ENCODE measurements at regions not wholly inside any gene's neighbourhood (a gene's known extent, or its start where the extent isn't known, plus 50 kb on each side); places are given as distances from the start of the nearest gene placed in this dataset.
"Not testable (repeated sequence)": the region's sequence is repeated elsewhere in the genome, so short reads cannot be mapped to it uniquely, and the experiment has no call there.

DNA sequence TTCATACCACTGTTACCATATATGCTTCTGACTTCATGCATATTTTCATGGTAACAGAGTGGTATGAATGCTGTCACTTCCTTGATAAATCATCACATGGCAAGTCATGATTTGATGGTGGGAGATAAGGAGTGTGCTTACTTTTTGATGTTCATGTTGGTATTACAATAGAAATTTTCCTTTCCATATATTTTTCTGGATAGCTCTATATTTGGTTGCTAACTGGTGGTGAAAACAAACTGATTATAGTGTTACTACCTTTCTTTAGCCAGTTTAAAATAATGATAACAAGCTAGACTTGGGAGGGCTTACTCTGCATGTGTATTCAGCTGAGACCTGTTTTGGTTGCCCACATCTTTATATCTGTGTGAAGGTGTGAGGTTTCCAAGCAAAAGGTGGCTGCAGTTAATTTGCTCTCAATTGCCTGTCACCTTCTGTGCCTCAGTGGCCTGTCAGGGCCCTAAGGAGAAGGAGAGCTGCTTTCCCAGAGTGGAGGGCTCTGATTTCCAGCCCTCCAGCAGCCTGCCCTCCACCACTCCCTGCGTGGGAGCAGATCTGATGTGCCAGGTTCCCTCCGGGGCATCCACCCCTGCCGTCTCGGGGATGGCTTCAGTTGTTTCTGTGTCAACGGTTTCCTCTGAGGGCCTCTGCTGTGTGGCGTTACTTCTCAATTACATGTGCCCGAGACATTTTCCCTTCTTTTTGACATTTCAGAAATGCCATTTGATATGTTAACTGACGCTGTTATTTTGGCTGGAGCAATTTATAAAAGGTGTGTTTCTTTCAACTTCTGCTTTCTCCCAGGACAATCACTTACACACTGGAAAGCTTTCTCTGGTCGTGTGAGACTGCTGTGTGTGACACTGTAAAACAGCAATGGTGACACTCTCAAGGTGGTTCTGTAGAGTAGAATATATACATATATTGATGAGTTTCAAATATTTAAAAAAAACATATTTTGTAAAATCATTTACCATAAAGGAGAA is 107.7 kb upstream of the KLF6 start:
- DNase-seq (ENCODE audit: low read depth, low spot score): peak; percentile 66

DNA sequence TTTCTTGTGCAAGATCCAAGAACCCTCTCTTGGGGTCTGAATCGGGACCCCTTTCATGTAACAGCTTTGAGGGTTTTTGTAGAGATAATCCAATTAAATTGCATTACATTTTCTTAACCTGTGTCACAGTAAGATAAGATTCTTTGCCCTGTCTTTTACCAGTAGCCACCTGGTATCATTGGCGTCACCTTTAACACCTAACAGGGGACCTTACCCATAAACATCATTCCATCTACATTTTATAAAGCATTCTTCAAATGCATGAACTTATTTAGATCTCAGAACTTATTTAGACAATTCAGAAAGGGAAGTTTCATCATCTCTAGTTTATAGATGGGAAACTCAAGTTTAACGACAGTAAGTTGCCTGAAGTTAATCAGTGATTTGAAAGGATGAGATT is 106.4 kb upstream of the KLF6 start:
- DNase-seq (ENCODE audit: low read depth, low spot score): no peak

DNA sequence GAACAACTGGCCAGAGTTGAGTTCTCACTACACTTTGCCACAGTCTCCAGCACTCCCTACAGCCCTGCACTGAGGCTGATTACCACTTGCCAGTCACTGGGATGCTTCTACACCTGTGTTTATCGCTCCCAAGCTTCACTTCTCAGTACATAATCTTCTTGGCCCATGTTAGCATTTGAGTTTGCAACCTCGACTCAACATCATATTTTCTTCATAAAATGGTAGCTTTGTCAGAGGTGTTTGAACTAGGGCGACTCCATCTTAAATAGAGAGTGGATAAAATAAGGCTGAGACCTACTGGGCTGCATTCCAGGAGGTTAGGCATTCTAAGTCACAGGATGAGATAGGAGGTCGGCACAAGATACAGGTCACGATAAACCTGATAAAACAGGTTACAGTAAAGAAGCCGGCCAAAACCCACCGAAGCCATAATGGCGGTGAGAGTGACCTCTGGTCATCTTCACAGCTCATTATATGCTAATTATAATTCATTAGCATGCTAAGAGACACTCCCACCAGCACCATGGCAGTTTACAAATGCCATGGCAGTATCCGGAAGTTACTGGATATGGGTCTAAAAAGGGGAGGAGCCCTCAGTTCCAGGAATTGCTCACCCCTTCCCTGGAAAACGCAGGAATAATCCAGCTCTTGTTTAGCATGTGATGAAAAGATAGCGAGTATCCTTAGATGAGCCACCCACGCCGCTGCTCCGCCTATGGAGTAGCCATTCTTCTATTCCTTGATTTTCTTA is 105.8 kb upstream of the KLF6 start:
- DNase-seq (ENCODE audit: low read depth, low spot score): no peak

DNA sequence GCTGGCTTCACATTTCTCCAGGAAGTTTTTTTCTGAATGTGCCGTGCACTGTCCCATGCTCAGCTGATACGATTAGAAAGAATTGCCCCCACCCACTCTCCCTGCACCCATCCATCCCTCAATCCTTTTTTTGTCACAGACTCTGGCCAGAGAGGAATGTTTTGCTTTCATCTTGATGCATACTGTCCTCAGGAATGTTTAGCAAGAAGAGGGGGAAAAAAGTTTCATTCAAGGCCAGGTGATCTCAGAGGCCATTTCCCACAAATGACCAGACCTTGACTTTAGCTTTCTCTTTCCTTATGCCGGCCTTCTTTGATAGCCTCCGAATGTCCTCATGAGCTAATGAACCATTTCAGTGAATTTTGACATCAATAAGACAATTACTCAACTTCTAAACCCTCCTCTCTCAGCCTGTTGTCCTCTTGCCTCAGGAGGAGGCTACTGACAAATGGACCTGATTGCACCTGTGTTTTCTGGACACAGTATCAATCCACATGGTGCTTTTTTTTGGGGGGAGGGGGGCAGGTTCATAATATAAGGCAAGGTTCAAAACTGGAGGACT is 105.0 kb upstream of the KLF6 start:
- no peak for DNase-seq (ENCODE audit: low read depth, low spot score)

DNA sequence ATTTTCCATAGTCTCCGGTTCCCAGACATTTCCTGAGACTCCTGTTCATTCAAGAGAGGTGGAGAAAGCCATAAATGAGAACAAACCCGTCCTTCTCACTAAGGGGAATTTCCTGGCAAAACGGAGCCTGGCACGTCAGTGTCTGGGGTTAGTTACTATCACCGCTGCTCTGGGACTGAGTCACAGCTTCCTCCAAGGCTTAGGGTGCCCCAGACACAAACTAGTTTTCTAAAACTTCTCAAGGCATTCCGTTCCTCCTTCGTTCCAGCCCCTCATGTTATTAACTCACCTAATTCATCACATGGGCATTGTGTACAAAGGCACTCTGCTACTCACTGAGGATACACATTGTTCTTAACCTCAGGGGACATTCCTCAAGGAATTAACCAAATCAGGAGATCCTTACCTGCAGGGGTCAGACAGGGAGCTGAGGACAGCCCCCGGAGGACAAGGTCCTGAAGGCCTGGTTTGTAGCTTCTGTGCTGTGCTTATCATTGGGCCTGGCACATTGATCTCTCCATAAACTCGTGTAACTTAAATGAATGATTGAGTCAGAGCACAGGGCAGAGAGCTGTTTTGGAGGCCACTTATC is 103.0 kb upstream of the KLF6 start:
- peak; percentile 93 for DNase-seq (ENCODE audit: low read depth, low spot score)

DNA sequence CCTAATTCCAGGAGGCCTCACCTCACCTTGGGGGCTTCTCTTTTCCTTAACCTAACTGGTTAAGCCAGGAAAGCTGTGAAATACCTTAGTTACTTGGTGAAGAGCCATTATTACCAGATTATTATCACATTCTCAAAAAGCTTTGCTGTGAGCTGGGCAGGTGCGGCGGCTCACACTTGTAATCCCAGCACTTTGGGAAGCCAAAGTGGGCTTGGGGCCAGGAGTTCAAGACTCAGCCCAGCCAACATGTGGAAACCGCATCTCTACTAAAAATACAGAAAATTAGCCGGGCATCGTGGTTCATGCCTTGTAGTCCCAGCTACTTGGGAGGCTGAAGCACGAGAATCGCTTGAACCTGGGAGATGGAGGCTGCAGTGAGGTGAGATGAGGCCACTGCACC is 102.4 kb upstream of the KLF6 start:
- DNase-seq (ENCODE audit: low read depth, low spot score): no peak

DNA sequence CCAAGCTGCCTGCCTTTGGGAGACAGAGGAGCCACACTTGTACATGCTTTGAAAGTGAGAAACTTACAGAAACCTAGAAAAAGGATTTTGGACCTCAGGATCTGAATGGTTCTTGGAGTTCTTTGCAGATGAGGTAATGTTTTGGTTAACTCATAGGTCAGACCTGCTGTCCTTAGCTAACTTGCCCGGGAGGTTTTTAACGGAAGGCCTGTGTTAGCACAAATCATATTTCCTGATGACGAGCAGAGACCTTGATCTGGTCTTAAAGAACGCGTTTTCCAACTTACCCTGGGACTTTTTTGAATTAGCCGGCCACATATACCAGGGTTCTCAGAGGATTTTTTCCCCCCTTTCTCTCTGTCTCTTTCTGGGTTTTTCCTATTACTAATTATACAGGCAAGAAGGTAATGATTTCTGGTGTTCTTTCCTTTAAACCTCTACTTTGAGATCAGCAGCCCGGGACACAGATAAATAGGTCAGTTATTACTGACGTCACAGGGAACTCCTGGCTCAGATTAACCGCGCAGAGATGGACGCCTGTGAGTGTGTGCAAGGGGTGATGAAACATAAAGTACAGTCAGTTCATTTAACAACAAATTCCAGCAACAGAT is 101.7 kb upstream of the KLF6 start:
- DNase-seq (ENCODE audit: low read depth, low spot score): peak; percentile 94

DNA sequence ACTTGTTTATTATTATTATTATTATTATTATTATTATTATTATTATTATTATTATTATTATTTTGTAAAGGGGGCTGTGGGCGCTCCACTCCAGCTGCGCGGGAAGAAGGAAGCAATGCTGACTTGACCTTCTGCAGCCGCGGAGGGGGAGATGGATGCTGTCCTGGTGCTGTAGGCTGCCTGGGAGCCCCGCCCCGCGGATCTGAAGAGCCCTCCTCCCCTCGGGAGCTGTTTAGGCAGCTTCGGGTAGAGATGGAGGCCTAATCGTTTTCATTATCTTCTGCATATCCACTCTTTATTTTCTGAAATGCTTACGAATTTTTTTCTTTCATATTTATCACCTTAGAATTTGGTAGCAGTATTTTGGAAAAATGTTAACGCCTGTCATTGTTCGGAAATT is 101.2 kb upstream of the KLF6 start:
- no peak for DNase-seq (ENCODE audit: low read depth, low spot score)

DNA sequence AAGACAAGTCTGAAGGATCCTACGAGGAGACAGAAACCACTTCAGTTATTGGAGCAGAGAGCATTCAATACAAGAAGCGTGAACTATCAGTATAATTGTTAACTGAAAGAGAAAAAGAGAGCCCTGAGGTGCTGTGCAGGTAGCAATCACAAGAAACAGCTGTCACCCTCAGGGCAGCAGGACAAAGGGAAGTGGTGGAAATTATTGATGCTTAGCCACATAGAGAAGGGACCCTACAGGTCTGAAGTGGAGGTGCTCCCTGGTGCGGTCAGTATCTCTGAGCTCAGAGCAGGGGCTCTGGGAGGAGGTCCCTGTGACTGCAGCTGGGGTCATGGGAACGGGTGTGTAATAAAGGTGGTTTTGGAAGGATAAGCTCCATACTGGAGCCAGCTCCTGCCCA is 97.8 kb upstream of the KLF6 start:
- no peak for DNase-seq (ENCODE audit: low read depth, low spot score)

DNA sequence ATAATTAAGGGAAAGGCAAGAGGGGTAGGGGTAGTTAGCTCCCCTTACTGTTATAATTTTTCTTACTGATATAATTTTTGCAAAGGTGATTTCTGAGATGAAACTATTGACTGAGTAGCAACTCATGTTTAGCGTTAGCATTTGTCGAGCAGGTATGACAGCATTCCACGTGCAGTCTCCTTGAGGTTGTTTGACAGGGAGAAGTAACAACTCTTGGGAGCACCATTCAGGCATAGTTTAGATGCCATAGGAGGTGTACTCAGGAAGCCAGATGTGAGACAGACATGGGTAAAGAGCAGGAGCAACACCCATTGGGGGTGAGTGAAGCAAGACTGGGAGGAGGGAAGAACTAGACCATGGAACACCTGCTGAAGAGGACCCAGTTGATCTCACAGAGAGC is 96.6 kb upstream of the KLF6 start:
- DNase-seq (ENCODE audit: low read depth, low spot score): no peak

DNA sequence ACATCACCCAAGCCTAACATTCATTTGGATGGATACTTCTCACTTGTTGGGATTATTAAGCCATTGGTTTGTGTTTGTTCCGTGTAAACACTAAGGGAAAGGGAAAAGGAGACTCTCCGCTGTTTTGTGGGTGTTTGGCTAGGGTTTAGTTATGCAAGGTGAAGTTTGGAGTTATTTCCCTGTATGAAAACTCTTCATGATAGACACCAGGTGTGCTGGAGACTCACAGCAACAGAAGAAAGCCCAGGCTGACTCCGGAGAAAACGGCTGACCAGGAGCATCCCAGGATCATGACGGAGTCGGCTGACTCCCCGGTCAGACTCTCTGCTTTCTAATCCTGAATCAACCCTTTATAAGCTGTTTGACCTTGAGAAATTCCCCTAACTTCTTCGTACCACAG is 94.1 kb upstream of the KLF6 start:
- DNase-seq (ENCODE audit: low read depth, low spot score): no peak

DNA sequence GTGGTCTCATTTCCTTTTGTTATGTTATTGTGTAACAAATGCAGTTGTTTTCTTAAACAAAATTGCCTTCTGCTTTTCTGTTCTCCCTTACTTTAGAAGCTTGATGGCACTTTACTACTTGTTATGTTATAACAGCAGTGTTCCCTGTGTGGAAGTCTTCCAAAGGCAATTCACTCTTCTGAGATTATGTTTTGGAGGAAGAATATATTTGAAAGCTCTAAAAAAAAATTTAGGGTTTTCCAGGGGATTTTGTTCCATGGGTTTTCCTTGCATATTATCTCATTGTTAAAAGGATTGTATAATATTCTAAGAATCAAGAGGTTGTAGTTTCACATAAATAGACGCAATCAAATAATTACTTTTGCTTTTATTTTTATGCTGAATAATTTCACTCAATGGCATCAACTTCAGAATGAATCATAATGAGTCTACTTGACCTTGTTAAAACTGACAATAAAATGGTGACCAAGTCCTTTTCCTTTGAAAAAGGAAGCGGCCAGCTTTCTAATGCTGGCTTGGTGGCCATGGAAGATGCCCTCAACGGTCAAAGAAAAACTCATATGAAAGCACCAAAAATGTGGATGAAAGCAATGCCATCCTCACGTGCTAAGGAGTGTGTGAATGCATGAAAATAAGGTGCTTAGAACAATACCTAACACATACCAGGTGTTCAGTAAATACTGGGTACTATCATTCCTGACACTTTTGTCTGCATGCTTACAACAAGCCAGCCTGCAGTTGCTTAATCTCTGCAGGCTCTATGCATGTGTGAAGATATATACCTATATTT is 92.4 kb upstream of the KLF6 start:
- no peak for DNase-seq (ENCODE audit: low read depth, low spot score)

DNA sequence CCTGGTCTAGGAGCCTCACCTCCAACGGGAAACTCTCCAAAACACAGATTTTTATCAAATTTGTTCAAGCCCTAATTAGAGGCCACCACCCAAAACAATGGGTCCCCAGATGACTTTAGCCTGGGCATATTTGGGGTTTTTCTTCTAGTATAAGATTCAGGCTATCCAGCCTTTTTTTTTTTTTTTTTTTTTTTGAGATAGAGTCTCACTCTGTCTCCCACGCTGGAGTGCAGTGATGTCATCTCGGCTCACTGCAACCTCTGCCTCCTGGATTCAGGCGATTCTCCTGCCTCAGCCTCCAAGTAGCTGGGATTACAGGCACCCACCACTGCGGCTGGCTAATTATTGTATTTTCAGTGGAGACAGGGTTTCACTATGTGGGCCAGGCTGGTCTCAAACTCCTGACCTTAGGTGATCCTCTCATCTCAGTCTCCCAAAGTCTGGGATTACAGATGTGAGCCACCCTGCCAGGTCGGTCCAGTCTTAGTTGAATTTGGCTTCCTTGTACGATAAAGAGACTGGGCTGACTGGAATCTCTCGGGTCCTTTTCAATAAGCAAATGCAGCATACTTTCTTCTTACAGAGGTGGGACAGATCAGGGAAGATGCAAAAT is 91.4 kb upstream of the KLF6 start:
- DNase-seq (ENCODE audit: low read depth, low spot score): no peak

DNA sequence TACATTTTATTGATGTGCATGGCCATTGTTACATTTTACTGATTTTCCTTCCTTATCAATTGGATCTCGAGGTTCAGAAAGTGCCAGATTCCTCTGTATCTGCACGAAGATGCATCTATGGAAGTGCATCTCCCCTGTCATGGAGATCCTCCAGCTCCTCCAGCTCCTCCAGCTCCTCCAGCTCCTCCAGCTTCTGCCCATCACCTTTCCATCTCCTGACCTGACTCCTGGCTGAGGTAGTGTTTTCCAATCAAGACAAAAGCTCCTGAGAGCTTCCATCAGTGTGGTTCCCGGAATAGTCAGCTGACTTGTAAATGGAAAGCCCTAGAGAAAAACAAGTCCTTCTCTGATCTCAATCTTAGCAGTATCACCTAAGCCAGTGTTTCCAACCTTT is 90.8 kb upstream of the KLF6 start:
- DNase-seq (ENCODE audit: low read depth, low spot score): no peak

DNA sequence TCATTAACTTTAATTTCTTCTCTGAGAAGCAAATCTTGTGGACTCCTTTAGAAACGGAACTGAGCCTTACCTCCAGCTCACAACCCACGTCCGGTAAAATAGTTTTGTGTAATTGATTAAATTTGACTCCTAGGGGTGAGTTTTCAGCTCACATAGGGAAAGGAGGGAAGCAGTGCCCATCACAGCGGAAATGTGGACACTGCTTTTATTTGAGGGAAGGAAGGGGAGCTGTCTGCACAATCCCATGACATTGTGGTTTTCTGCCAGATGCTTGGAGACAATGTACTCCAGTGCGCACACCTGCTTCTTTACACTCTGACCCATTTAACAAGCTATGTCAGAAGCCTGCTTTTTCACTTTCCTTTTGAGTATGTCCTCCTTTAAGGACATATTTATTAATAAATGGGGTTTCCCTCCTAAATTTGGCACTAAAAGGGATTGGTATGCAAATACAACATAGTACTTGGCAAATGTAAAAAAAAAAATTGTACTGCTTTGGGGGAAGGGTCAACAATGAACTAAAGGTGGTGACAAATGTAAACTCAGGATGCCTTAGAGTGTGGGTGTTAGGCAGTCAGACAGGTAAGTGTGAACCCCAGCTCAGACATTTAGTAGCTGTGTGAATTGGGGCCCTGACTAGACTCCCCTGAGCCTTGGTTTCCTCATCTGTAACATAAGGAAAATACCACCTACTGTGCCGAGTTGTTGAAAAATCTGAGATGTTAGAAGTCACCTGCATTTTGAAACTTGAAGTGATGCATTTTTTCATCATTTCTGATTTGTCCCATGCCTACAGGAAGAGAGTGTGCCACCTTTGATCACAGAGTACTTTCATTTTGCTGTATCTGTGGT is 90.2 kb upstream of the KLF6 start:
- no peak for DNase-seq (ENCODE audit: low read depth, low spot score)

DNA sequence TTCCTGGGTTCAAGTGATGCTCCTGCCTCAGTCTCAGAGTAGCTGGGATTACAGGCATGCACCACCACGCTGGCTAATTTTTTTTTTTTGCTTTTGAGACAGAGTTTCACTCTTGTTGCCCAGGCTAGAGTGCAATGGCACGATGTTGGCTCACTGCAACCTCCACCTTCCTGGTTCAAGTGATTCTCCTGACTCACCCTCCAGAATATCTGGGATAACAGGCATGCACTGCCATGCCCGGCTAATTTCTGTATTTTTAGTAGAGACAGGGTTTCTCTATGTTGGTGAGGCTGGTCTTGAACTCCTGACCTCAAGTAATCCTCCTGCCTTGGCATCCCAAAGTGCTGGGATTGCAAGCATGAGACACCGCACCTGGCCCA is 89.6 kb upstream of the KLF6 start:
- DNase-seq (ENCODE audit: low read depth, low spot score): not testable (repeated sequence)

DNA sequence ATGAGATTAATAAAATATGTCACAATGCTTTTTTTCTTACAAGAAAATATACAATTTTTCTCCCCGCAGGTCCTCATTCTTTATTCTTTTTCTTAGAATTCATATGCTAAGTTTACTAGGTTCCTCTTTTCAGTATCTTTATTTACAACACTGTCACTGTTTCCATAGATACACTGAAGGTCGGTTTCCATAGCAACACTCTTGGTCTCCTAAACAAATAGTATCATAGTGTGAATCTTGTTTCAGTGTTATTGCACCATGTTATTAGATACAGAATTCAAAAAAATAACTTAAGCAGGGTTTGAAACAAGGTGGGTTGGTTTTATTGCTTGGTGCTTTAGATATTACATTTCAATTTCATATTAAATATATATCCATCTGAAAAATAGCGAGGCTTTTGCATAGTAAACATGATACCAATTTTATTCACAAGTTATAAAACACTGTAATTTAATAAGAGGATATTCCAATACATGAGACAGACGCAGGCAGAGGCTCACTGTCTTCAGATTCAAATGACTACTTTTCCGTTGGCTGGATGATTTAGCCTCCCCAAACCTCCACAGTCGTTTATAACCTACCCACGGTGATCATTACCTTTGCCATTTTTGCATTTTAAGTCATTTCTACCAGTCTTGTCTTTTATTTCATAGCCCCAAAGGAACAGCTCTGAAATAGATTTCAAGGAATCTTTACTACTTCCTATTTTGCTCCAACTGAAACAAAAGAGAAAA is 88.9 kb upstream of the KLF6 start:
- DNase-seq (ENCODE audit: low read depth, low spot score): no peak

DNA sequence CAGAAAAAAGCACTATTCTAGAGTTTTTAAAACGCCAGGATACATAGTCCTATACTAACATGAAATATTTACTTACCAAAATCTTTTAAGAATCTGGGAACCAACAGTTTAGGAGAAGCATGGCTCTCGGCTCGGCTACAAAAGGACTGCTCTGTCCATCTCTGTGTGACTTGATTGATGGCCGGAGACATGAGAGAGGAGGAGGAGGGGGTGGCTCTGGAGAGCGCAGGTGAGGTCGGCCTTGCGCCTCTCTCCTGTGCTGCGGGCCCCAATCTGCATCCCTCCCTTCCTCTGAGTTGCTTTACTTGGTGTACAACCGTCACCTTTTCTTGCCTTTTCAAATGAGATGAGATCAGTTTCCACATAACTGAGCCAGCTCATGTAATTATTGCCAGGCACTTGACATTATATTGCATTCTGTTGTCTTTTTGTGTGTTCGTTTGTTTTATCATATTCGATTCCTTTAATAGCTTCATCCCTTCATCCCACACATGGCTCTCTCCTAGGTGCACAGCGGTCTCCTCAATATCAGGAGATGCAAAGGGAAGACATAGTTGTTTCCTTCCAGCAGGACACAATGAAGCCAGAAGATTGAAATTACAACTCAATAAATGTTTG is 87.8 kb upstream of the KLF6 start:
- no peak for DNase-seq (ENCODE audit: low read depth, low spot score)

Measured in pulmonary artery endothelial cell (primary cell).